ENCODE measurements at regions not wholly inside any gene's neighbourhood (a gene's known extent, or its start where the extent isn't known, plus 50 kb on each side); places are given as distances from the start of the nearest gene placed in this dataset.

- no peak for DNase-seq (ENCODE audit: low read depth in 3 of 3)
Observed at GRCh38 chr14:95466506-95466905, 49.9 kb downstream of the SYNE3 start.

- DNase-seq (ENCODE audit: low read depth in 3 of 3) = no peak
Observed at GRCh38 chr14:95465936-95466335, 50.5 kb downstream of the SYNE3 start.

- no peak for DNase-seq (ENCODE audit: low read depth in 3 of 3)
Observed at GRCh38 chr14:95465358-95465757, 51.1 kb downstream of the SYNE3 start.

- no peak for DNase-seq (ENCODE audit: low read depth in 3 of 3)
Observed at GRCh38 chr14:95464514-95464913, 51.9 kb downstream of the SYNE3 start.

- no peak for DNase-seq (ENCODE audit: low read depth in 3 of 3)
Observed at GRCh38 chr14:95464103-95464502, 52.3 kb downstream of the SYNE3 start.

- no peak for DNase-seq (ENCODE audit: low read depth in 3 of 3)
Observed at GRCh38 chr14:95463171-95463901, 53.1 kb downstream of the SYNE3 start.

- DNase-seq (ENCODE audit: low read depth in 3 of 3) = no peak
Observed at GRCh38 chr14:95462491-95462890, 54.0 kb downstream of the SYNE3 start.

GRCh38 chr14:95460647-95461478 lies 55.6 kb downstream of the SYNE3 start:
- DNase-seq (ENCODE audit: low read depth in 3 of 3) = no peak

GRCh38 chr14:95458906-95459305 lies 57.5 kb downstream of the SYNE3 start:
- DNase-seq (ENCODE audit: low read depth in 3 of 3) = no peak

- no peak for DNase-seq (ENCODE audit: low read depth in 3 of 3)
Observed at GRCh38 chr14:95458459-95458858, 58.0 kb downstream of the SYNE3 start.

- no peak for DNase-seq (ENCODE audit: low read depth in 3 of 3)
Observed at GRCh38 chr14:95456281-95456680, 60.2 kb downstream of the SYNE3 start.

GRCh38 chr14:95455246-95455645 lies 61.2 kb downstream of the SYNE3 start:
- no peak for DNase-seq (ENCODE audit: low read depth in 3 of 3)

- no peak for DNase-seq (ENCODE audit: low read depth in 3 of 3)
Observed at GRCh38 chr14:95453713-95453980, 62.8 kb downstream of the SYNE3 start.

- DNase-seq (ENCODE audit: low read depth in 3 of 3) = no peak
Observed at GRCh38 chr14:95452893-95453712, 63.3 kb downstream of the SYNE3 start.

GRCh38 chr14:95452176-95452892 lies 64.1 kb downstream of the SYNE3 start:
- DNase-seq (ENCODE audit: low read depth in 3 of 3) = no peak

- DNase-seq (ENCODE audit: low read depth in 3 of 3) = no peak
Observed at GRCh38 chr14:95449131-95449530, 67.3 kb downstream of the SYNE3 start.

- DNase-seq (ENCODE audit: low read depth in 3 of 3) = no peak
Observed at GRCh38 chr14:95446470-95446869, 70.0 kb downstream of the SYNE3 start.

GRCh38 chr14:95445676-95446075 lies 70.8 kb downstream of the SYNE3 start:
- DNase-seq (ENCODE audit: low read depth in 3 of 3) = no peak

- no peak for DNase-seq (ENCODE audit: low read depth in 3 of 3)
Observed at GRCh38 chr14:95445161-95445560, 71.3 kb downstream of the SYNE3 start.

GRCh38 chr14:95444132-95445129 lies 72.0 kb downstream of the SYNE3 start:
- DNase-seq (ENCODE audit: low read depth in 3 of 3) = no peak

- DNase-seq (ENCODE audit: low read depth in 3 of 3) = peak; percentile 47 to 65 (median 58)
Observed at GRCh38 chr14:95442633-95443021, 73.8 kb downstream of the SYNE3 start.
